HCT116 (cell line): ENCODE measurements at regions not wholly inside any gene's neighbourhood (a gene's known extent, or its start where the extent isn't known, plus 50 kb on each side); places are given as distances from the start of the nearest gene placed in this dataset.

Source experiments
- CEBPB ChIP-seq: IDR thresholded peaks from 2 replicates; pipeline ENCODE4 v1.6.1; 2012; ENCODE audit warnings: low read depth
- EZH2 ChIP-seq: fragments of 200-600 bp; sonication (generic); IDR thresholded peaks from 2 replicates; pipeline ENCODE4 v1.6.1; 2017; ENCODE audit warnings: antibody characterized with exemption, mixed run types
- EZH2phosphoT487 ChIP-seq: fragments of 200-600 bp; IDR thresholded peaks from 2 replicates; pipeline ENCODE4 v1.6.1; 2018; ENCODE audit warnings: antibody characterized with exemption, borderline replicate concordance
- JUND ChIP-seq: IDR thresholded peaks from 2 replicates; pipeline ENCODE4 v1.6.1; 2012
- POLR2A ChIP-seq: IDR thresholded peaks from 2 replicates; pipeline ENCODE4 v1.7.0; 2011; ENCODE audit warnings: borderline replicate concordance; ENCODE audit not compliant: insufficient read depth, insufficient read length; ENCODE audit errors: extremely low read depth
- SP1 ChIP-seq: IDR thresholded peaks from 2 replicates; pipeline ENCODE4 v1.6.1; 2012; ENCODE audit warnings: low read depth
- ZFX ChIP-seq: fragments of 450-650 bp; IDR thresholded peaks from 2 replicates; pipeline ENCODE4 v1.6.1; 2017
- TF ChIP-seq, protein P1 (sequence below), 3 experiments: fragments of 200-600 bp in 1 of 3; sonication (generic) in 1 of 3; IDR thresholded peaks in 2 of 3; conservative IDR thresholded peaks in 1 of 3; 2 replicates each; pipeline ENCODE4 v1.5.1; 2012 to 2017; ENCODE audit warnings: low read depth in 2 of 3, low read length in 2 of 3, antibody characterized with exemption in 1 of 3, borderline replicate concordance in 1 of 3, control low read depth in 1 of 3, mild to moderate bottlenecking in 1 of 3, mixed read lengths in 1 of 3, mixed run types in 1 of 3, moderate library complexity in 1 of 3; ENCODE audit not compliant: insufficient read depth in 1 of 3
- TF ChIP-seq, protein P2 (sequence below): IDR thresholded peaks from 2 replicates; pipeline ENCODE4 v1.6.1; 2012; ENCODE audit warnings: low read depth
- TF ChIP-seq, protein P3 (sequence below): IDR thresholded peaks from 2 replicates; pipeline ENCODE4 v1.6.1; 2012
- TF ChIP-seq, protein P4 (sequence below): IDR thresholded peaks from 2 replicates; pipeline ENCODE4 v1.6.1; 2012

GRCh38 chr11:91817996-91818395, 406.6 kb upstream of the FAT3 start:
- TF ChIP-seq SP1 (no peak), ZFX (no peak), POLR2A (no peak), EZH2 (no peak), CEBPB (no peak), EZH2phosphoT487 (no peak), JUND (no peak)
- TF ChIP-seq, protein P1, sequence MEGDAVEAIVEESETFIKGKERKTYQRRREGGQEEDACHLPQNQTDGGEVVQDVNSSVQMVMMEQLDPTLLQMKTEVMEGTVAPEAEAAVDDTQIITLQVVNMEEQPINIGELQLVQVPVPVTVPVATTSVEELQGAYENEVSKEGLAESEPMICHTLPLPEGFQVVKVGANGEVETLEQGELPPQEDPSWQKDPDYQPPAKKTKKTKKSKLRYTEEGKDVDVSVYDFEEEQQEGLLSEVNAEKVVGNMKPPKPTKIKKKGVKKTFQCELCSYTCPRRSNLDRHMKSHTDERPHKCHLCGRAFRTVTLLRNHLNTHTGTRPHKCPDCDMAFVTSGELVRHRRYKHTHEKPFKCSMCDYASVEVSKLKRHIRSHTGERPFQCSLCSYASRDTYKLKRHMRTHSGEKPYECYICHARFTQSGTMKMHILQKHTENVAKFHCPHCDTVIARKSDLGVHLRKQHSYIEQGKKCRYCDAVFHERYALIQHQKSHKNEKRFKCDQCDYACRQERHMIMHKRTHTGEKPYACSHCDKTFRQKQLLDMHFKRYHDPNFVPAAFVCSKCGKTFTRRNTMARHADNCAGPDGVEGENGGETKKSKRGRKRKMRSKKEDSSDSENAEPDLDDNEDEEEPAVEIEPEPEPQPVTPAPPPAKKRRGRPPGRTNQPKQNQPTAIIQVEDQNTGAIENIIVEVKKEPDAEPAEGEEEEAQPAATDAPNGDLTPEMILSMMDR (IDR thresholded peaks at IDR 0.05 in 2 of 3, conservative IDR thresholded peaks at IDR 0.05 in 1 of 3; ENCODE audit: borderline replicate concordance in 1 of 3, insufficient read depth in 1 of 3, low read depth in 2 of 3, low read length in 2 of 3), result no peak
- TF ChIP-seq, protein P2, sequence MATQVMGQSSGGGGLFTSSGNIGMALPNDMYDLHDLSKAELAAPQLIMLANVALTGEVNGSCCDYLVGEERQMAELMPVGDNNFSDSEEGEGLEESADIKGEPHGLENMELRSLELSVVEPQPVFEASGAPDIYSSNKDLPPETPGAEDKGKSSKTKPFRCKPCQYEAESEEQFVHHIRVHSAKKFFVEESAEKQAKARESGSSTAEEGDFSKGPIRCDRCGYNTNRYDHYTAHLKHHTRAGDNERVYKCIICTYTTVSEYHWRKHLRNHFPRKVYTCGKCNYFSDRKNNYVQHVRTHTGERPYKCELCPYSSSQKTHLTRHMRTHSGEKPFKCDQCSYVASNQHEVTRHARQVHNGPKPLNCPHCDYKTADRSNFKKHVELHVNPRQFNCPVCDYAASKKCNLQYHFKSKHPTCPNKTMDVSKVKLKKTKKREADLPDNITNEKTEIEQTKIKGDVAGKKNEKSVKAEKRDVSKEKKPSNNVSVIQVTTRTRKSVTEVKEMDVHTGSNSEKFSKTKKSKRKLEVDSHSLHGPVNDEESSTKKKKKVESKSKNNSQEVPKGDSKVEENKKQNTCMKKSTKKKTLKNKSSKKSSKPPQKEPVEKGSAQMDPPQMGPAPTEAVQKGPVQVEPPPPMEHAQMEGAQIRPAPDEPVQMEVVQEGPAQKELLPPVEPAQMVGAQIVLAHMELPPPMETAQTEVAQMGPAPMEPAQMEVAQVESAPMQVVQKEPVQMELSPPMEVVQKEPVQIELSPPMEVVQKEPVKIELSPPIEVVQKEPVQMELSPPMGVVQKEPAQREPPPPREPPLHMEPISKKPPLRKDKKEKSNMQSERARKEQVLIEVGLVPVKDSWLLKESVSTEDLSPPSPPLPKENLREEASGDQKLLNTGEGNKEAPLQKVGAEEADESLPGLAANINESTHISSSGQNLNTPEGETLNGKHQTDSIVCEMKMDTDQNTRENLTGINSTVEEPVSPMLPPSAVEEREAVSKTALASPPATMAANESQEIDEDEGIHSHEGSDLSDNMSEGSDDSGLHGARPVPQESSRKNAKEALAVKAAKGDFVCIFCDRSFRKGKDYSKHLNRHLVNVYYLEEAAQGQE, result no peak
- TF ChIP-seq, protein P3, sequence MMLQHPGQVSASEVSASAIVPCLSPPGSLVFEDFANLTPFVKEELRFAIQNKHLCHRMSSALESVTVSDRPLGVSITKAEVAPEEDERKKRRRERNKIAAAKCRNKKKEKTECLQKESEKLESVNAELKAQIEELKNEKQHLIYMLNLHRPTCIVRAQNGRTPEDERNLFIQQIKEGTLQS, result no peak
- TF ChIP-seq, protein P4, sequence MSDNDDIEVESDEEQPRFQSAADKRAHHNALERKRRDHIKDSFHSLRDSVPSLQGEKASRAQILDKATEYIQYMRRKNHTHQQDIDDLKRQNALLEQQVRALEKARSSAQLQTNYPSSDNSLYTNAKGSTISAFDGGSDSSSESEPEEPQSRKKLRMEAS, result no peak
